Tibial artery (tissue), 4 donors: ENCODE measurements at regions not wholly inside any gene's neighbourhood (a gene's known extent, or its start where the extent isn't known, plus 50 kb on each side); places are given as distances from the start of the nearest gene placed in this dataset.

Source experiments
- DNase-seq, 2 donors: peaks; one replicate each; pipeline ENCODE4 v3.0.0-alpha.2; 2019
- H3K27ac ChIP-seq, 2 donors: fragments of 200-600 bp; sonication (generic) in 1 of 2; 1 replicate in 1 of 2; 2 replicates in 1 of 2; pipeline ENCODE4 v1.5.1; 2018 to 2019; ENCODE audit warnings: mild to moderate bottlenecking in 1 of 2
- H3K27me3 ChIP-seq, 2 donors: fragments of 200-600 bp; sonication (generic) in 1 of 2; one replicate each; pipeline versions ENCODE4 v1.5.1 to v1.6.0; 2016 to 2019
- H3K36me3 ChIP-seq, 3 donors: fragments of 200-600 bp; sonication (generic) in 2 of 3; one replicate each; pipeline ENCODE4 v1.5.1; 2016 to 2019; ENCODE audit warnings: mild to moderate bottlenecking in 2 of 3
- H3K4me1 ChIP-seq, 4 donors: fragments of 200-600 bp; sonication (generic) in 2 of 4; 1 replicate in 3 of 4; 2 replicates in 1 of 4; pipeline ENCODE4 v1.5.1; 2016 to 2019
- H3K4me3 ChIP-seq, 2 donors: fragments of 200-600 bp; sonication (generic) in 1 of 2; 1 replicate in 1 of 2; 2 replicates in 1 of 2; pipeline ENCODE4 v1.5.1; 2018 to 2019; ENCODE audit warnings: mild to moderate bottlenecking in 2 of 2
- H3K9me3 ChIP-seq, 3 donors: fragments of 200-600 bp; sonication (generic) in 1 of 3; one replicate each; pipeline ENCODE4 v1.5.1; 2016 to 2019
- intact Hi-C: fragments of 100-400 bp; cut with DNase I; formaldehyde crosslinking; loops from one replicate; pipeline ENCODE4 v1.15.0; 2023; ENCODE audit warnings: low total_unique reads
- TF ChIP-seq, protein P1 (sequence below), 2 experiments: fragments of 200-600 bp in 1 of 2; fragments of 450-650 bp in 1 of 2; IDR thresholded peaks; one replicate each; pipeline ENCODE4 v1.5.1; 2017 to 2019; ENCODE audit warnings: antibody characterized with exemption in 2 of 2, mild to moderate bottlenecking in 1 of 2, moderate library complexity in 1 of 2

DNA sequence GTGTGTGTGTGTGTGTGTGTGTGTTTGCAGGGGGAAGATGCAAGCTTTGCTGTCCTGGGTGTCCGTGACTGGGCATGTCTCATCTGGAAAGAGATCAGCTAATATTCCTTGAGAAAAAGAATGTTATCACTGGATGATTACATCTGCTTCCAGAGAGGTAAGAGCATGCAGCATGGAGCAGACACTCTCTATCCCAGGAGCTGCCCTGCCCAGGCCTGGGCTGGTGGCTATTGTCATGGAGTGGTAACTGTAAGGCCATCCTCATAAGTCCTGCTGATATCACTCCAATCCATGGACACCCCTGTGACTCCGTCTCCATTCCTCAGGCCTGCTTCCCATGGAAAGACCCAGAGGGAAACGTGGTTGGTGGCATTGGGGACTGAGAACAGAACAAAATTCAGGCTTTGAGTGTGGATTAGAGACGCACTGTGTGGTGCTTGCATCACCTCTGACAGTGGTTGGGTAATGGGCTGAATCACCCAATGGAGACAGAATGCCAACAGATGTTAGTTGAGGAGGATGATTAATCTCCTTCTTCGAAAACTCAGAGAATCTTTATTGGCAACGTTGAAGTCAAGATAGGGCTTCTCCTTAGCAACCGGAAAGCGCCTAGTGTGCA is 52.0 kb upstream of the KCNIP1 start:
- no peaks in the 10 kb centered on the region for H3K27me3 ChIP-seq
- TF ChIP-seq, protein P1, sequence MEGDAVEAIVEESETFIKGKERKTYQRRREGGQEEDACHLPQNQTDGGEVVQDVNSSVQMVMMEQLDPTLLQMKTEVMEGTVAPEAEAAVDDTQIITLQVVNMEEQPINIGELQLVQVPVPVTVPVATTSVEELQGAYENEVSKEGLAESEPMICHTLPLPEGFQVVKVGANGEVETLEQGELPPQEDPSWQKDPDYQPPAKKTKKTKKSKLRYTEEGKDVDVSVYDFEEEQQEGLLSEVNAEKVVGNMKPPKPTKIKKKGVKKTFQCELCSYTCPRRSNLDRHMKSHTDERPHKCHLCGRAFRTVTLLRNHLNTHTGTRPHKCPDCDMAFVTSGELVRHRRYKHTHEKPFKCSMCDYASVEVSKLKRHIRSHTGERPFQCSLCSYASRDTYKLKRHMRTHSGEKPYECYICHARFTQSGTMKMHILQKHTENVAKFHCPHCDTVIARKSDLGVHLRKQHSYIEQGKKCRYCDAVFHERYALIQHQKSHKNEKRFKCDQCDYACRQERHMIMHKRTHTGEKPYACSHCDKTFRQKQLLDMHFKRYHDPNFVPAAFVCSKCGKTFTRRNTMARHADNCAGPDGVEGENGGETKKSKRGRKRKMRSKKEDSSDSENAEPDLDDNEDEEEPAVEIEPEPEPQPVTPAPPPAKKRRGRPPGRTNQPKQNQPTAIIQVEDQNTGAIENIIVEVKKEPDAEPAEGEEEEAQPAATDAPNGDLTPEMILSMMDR (IDR thresholded peaks at IDR 0.05) = no peak
- intact Hi-C loops = no loop called here
- no peak overlapping the region for H3K4me3 ChIP-seq
- no peak for DNase-seq
- peaks cover 0 to 9% (median 5%) of the 10 kb centered on the region in 3 donors for H3K9me3 ChIP-seq
- no peaks in the 10 kb centered on the region for H3K36me3 ChIP-seq
- no peaks in the 10 kb centered on the region for H3K4me1 ChIP-seq
- no peak overlapping the region for H3K27ac ChIP-seq

DNA sequence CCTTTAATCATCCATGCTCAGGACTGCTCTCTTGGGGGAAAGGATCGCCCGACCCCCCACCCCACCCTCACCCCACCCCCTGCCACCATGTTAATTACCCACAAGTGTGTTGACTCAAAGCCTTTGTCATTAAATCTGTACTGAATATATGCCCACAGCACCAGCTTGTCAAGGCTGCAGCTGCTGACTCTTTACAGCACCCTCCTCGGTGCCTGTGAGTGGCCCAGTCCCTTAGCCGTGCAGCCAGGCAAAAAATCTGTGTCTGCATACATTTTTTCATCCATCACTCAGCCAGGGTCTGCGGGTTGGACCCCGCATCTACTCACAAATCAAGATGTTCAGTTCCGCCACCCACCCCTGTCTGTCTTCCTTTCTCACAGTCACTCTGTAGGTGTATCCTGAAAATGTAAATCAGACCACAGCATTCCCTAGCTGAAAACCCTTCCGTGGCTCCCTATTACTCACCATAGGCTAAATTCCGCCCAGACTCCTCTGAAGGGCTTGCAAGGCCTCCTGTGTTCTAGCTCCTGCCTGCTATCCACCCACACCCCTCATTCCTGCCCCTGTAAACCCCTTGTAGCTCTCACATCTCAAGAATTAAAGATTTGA is 53.7 kb upstream of the KCNIP1 start:
- Histone ChIP-seq H3K36me3 (no peaks in the 10 kb centered on the region), H3K9me3 (peaks cover 0 to 10% (median 9%) of the 10 kb centered on the region in 3 donors), H3K4me1 (no peaks in the 10 kb centered on the region), H3K27ac (no peak overlapping the region), H3K4me3 (no peak overlapping the region), H3K27me3 (no peaks in the 10 kb centered on the region)
- intact Hi-C loops = no loop called here
- TF ChIP-seq, protein P1 (IDR thresholded peaks at IDR 0.05) = no peak
- no peak for DNase-seq

DNA sequence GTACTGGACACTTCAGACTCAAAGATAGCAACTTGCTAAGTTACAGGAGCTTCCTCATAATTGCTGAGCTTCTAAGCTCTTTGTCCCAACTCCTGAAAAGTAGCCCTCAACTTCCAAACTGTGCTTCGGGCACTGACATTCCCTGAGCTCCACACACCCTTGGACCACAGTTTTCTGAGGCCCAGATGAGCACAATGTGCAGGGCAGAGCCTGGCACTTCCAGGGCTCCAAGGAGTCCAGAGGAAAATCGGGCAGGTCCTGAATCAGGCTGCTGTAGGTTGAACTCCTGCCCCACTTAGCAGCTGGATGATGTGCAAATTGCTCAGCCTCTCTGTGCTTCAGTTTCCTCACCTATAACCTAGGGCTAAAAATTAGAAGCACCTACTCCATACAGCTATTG is 54.6 kb upstream of the KCNIP1 start:
- TF ChIP-seq, protein P1 (IDR thresholded peaks at IDR 0.05) = no peak
- H3K4me3 ChIP-seq = no peak overlapping the region
- H3K27ac ChIP-seq = no peak overlapping the region
- H3K36me3 ChIP-seq = no peaks in the 10 kb centered on the region
- H3K4me1 ChIP-seq = no peaks in the 10 kb centered on the region
- intact Hi-C loops = no loop called here
- no peak for DNase-seq
- H3K9me3 ChIP-seq = peaks cover 0 to 10% (median 9%) of the 10 kb centered on the region in 3 donors
- no peaks in the 10 kb centered on the region for H3K27me3 ChIP-seq

GRCh38 chr5:170448221-170448620 is 55.6 kb upstream of the KCNIP1 start:
- Histone ChIP-seq H3K36me3 (no peaks in the 10 kb centered on the region), H3K27me3 (no peaks in the 10 kb centered on the region), H3K9me3 (peaks cover 0 to 10% (median 9%) of the 10 kb centered on the region in 3 donors), H3K4me3 (no peak overlapping the region), H3K27ac (no peak overlapping the region), H3K4me1 (no peaks in the 10 kb centered on the region)
- TF ChIP-seq, protein P1 (IDR thresholded peaks at IDR 0.05) = no peak
- no peak for DNase-seq
- intact Hi-C loops = no loop called here

DNA sequence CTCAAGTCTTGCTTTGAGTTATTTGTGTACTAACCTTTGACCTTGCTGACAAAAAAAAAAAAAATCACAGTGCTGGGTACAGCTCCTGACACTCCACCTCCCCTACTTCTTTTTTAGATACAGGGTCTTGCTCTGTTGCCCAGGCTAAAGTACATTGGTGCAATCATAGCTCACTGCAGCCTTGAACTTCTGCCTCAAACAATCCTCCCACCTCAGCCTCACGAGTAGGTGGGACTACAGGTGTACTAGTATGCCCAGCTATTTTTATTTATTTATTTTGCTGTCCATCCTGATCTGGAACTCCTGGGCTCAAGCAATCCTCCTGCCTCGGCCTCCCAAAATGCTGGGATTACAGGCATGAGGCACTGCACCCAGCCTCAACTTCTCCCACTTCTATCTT is 57.2 kb upstream of the KCNMB1 start:
- H3K27me3 ChIP-seq = no peaks in the 10 kb centered on the region
- H3K36me3 ChIP-seq = no peaks in the 10 kb centered on the region
- TF ChIP-seq, protein P1 (IDR thresholded peaks at IDR 0.05) = no peak
- intact Hi-C loops = no loop called here
- H3K9me3 ChIP-seq = peaks cover 0 to 10% (median 9%) of the 10 kb centered on the region in 3 donors
- no peak for DNase-seq
- no peaks in the 10 kb centered on the region for H3K4me1 ChIP-seq
- H3K4me3 ChIP-seq = no peak overlapping the region
- H3K27ac ChIP-seq = no peak overlapping the region
